ENCODE measurements at regions not wholly inside any gene's neighbourhood (a gene's known extent, or its start where the extent isn't known, plus 50 kb on each side); places are given as distances from the start of the nearest gene placed in this dataset.

GRCh38 chr10:4012848-4013247 is 227.8 kb upstream of the KLF6 start:
- DNase-seq (ENCODE audit: low read depth) = no peak
- TF ChIP-seq, protein P1, sequence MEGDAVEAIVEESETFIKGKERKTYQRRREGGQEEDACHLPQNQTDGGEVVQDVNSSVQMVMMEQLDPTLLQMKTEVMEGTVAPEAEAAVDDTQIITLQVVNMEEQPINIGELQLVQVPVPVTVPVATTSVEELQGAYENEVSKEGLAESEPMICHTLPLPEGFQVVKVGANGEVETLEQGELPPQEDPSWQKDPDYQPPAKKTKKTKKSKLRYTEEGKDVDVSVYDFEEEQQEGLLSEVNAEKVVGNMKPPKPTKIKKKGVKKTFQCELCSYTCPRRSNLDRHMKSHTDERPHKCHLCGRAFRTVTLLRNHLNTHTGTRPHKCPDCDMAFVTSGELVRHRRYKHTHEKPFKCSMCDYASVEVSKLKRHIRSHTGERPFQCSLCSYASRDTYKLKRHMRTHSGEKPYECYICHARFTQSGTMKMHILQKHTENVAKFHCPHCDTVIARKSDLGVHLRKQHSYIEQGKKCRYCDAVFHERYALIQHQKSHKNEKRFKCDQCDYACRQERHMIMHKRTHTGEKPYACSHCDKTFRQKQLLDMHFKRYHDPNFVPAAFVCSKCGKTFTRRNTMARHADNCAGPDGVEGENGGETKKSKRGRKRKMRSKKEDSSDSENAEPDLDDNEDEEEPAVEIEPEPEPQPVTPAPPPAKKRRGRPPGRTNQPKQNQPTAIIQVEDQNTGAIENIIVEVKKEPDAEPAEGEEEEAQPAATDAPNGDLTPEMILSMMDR (IDR thresholded peaks at IDR 0.05; ENCODE audit: insufficient read depth, low read depth, low read length, missing control alignments) = no peak
- H3K4me3 ChIP-seq (ENCODE audit: low read length) = no peak overlapping the region

GRCh38 chr10:4011136-4011812 is 226.3 kb upstream of the KLF6 start:
- no peak overlapping the region for H3K4me3 ChIP-seq (ENCODE audit: low read length)
- DNase-seq (ENCODE audit: low read depth) = no peak
- TF ChIP-seq, protein P1 (IDR thresholded peaks at IDR 0.05; ENCODE audit: insufficient read depth, low read depth, low read length, missing control alignments) = no peak

DNA sequence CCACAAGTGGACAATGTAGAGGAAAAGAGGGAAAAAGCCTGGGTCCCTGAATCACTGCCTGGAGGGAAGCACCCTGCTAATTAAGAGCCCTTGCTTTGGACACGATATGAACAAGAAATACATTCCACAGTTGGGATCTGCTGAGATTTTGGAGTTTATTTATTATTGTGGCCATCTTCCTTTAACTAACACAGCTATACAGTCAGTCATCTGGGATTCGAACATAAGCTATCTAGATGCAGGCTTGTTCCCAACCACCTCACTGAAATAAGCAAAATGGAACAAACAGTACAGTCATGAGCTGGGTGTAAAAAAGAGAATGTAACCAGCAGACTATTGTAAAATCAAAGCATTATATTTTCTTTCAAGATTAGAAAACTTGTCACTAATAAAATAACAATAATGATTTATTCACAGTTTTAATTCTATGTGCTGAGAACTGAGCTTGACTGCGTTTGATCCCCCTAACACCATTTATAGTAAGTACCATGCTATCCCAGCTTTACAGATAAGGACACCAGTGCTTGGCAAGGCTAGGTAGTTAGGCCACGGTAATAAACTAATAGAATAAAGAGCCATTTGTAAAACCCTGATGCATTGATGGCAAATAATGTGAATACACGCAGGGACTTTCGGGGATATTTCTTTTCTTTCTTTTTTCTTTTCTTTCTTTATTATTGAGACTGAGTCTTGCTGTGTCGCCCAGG is 223.8 kb upstream of the KLF6 start:
- DNase-seq (ENCODE audit: low read depth) = peak; percentile 12
- TF ChIP-seq, protein P1 (IDR thresholded peaks at IDR 0.05; ENCODE audit: insufficient read depth, low read depth, low read length, missing control alignments) = no peak
- no peak overlapping the region for H3K4me3 ChIP-seq (ENCODE audit: low read length)

DNA sequence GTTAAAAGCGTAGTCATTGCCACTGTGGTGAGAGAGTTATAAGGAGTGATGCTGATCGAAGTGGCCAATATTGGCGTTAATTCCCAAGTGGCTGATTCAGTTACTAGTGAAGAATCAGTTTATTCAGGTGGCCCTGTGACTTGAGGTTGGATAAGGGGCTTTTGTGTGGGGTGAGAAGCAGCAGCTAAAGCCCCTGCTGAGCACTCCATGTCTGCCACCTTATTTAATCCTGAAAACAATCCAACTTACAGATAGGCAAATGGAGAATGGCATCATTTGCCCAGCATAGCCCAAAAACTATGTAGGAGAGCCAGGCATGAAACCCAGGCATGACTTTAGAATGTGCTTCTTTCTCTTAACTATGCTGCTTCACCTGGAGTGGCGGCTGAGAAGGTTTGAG is 222.8 kb upstream of the KLF6 start:
- H3K4me3 ChIP-seq (ENCODE audit: low read length) = no peak overlapping the region
- TF ChIP-seq, protein P1 (IDR thresholded peaks at IDR 0.05; ENCODE audit: insufficient read depth, low read depth, low read length, missing control alignments) = no peak
- DNase-seq (ENCODE audit: low read depth) = no peak

- no peak for DNase-seq (ENCODE audit: low read depth)
- TF ChIP-seq, protein P1 (IDR thresholded peaks at IDR 0.05; ENCODE audit: insufficient read depth, low read depth, low read length, missing control alignments) = no peak
- no peak overlapping the region for H3K4me3 ChIP-seq (ENCODE audit: low read length)
Measured at GRCh38 chr10:4006858-4007257, 221.8 kb upstream of the KLF6 start.

GRCh38 chr10:4006051-4006450 is 221.0 kb upstream of the KLF6 start:
- no peak for DNase-seq (ENCODE audit: low read depth)
- H3K4me3 ChIP-seq (ENCODE audit: low read length) = no peak overlapping the region
- TF ChIP-seq, protein P1 (IDR thresholded peaks at IDR 0.05; ENCODE audit: insufficient read depth, low read depth, low read length, missing control alignments) = no peak
